ENCODE measurements at regions not wholly inside any gene's neighbourhood (a gene's known extent, or its start where the extent isn't known, plus 50 kb on each side); places are given as distances from the start of the nearest gene placed in this dataset.
A peak's percentile ranks its signal among the peaks of the same experiment; 100 is the strongest.

DNA sequence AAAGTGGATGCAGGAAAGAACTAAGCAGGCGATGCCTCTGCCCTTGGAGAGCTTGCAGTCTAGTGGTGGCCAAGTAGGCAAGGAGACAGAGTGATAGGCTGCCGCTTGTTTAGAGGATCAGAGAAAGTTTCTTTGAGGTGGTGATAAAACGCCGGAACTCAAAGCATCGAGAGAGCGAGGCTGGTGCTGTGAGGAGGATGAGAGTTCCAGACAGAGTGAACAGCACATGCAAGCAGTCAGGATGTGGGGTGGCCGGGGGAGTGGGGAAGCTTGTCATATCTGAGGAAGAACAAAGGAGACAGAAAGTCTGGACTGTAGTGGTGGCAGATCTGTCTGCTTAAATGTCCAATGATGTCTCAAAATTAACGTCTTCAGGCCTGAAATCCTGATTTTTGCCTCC, 319.7 kb downstream of the SNAPC1 start:
- TF ChIP-seq, protein P1, sequence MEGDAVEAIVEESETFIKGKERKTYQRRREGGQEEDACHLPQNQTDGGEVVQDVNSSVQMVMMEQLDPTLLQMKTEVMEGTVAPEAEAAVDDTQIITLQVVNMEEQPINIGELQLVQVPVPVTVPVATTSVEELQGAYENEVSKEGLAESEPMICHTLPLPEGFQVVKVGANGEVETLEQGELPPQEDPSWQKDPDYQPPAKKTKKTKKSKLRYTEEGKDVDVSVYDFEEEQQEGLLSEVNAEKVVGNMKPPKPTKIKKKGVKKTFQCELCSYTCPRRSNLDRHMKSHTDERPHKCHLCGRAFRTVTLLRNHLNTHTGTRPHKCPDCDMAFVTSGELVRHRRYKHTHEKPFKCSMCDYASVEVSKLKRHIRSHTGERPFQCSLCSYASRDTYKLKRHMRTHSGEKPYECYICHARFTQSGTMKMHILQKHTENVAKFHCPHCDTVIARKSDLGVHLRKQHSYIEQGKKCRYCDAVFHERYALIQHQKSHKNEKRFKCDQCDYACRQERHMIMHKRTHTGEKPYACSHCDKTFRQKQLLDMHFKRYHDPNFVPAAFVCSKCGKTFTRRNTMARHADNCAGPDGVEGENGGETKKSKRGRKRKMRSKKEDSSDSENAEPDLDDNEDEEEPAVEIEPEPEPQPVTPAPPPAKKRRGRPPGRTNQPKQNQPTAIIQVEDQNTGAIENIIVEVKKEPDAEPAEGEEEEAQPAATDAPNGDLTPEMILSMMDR (conservative IDR thresholded peaks at IDR 0.05): no peak
- Histone ChIP-seq H2AFZ (ENCODE audit: low read length) (no peak overlapping the region), H3K18ac (ENCODE audit: insufficient read length, low read depth, low read length) (no peak overlapping the region), H4K8ac (replicated peaks; ENCODE audit: insufficient read length, low read depth, low read length) (no peak overlapping the region), H3K27ac (ENCODE audit: insufficient read length, low read depth, low read length) (no peak overlapping the region), H3K23ac (ENCODE audit: insufficient read length, low read depth, low read length) (no peak overlapping the region), H3K4ac (ENCODE audit: low read depth, low read length) (no peak overlapping the region), H3T11ph (ENCODE audit: low read length) (no peak overlapping the region), H3K27me3 (ENCODE audit: insufficient read depth, low read length) (no peaks in the 10 kb centered on the region), H2BK120ac (ENCODE audit: low read depth, low read length, poor library complexity, severe bottlenecking) (no peak overlapping the region), H4K91ac (ENCODE audit: insufficient read length, low read depth, low read length) (no peak overlapping the region), H2BK5ac (ENCODE audit: insufficient read length, low read length) (no peak overlapping the region), H2BK20ac (ENCODE audit: low read depth, low read length, poor library complexity, severe bottlenecking) (no peak overlapping the region), H4K5ac (ENCODE audit: insufficient read length, low read depth, low read length) (no peak overlapping the region), H3K9ac (ENCODE audit: extremely low read depth, insufficient read length, low read length) (no peak overlapping the region), H3K4me2 (ENCODE audit: insufficient read depth, insufficient read length, low read length) (no peak overlapping the region), H3K56ac (ENCODE audit: insufficient read length, low read depth, low read length) (no peak overlapping the region), H3K79me2 (ENCODE audit: insufficient read depth, low read length) (no peaks in the 10 kb centered on the region), H3K9me3 (ENCODE audit: control insufficient read depth, low read depth, low read length) (no peaks in the 10 kb centered on the region), H3K79me1 (ENCODE audit: insufficient read depth, low read depth, low read length, poor library complexity, severe bottlenecking) (no peaks in the 10 kb centered on the region), H2BK15ac (ENCODE audit: low read depth, low read length) (no peak overlapping the region), H2BK12ac (ENCODE audit: insufficient read length, low read depth, low read length) (no peak overlapping the region), H3K23me2 (ENCODE audit: insufficient read length, low read depth, low read length, poor library complexity, severe bottlenecking) (no peaks in the 10 kb centered on the region), H3K14ac (ENCODE audit: insufficient read depth, low read length) (no peak overlapping the region), H2AK5ac (ENCODE audit: insufficient read length, low read length) (no peak overlapping the region), H4K20me1 (ENCODE audit: control insufficient read depth, insufficient read depth, insufficient read length) (no peaks in the 10 kb centered on the region), H3K4me1 (ENCODE audit: insufficient read depth, low read length) (no peaks in the 10 kb centered on the region)
- H3K27ac Mint-ChIP-seq: peak overlapping the region in 1 of 3 experiments; percentile 58; a peak in 1 of 7 replicates
- no peak overlapping the region for H3K4me3 Mint-ChIP-seq
- no CpG with 5 or more reads among the region's 8 CpGs for WGBS (ENCODE audit: extremely low coverage, insufficient read length, low lambda C conversion rate)
- peaks cover 0 to 6% of the 10 kb centered on the region in 2 experiments; a peak in 2 of 4 replicates for H3K4me1 Mint-ChIP-seq
- peaks cover 6 to 8% of the 10 kb centered on the region in 2 experiments; a peak in 4 of 5 replicates for H3K9me3 Mint-ChIP-seq
- 0 out of 2 replicates have a peak, but pooled peaks cover 2% of the 10 kb centered on the region for H3K27me3 Mint-ChIP-seq (ENCODE audit: low read depth)
- peaks cover 3 to 6% (median 4%) of the 10 kb centered on the region in 3 experiments; a peak in 5 of 7 replicates for H3K36me3 Mint-ChIP-seq (ENCODE audit: insufficient read depth in 1 of 3, low read depth in 3 of 3)
- no peak for DNase-seq

Data from H9 (cell line).